GM18858 (cell line): ENCODE measurements at regions not wholly inside any gene's neighbourhood (a gene's known extent, or its start where the extent isn't known, plus 50 kb on each side); places are given as distances from the start of the nearest gene placed in this dataset.

Source experiments
- ATAC-seq: cut with Tn5 transposase; IDR thresholded peaks from one replicate; pipeline ENCODE4 v1.9.1; 2021; ENCODE audit not compliant: unreplicated experiment

GRCh38 chr15:66848116-66848515 is 146.1 kb downstream of the SMAD6 start:
- no peak for ATAC-seq

- no peak for ATAC-seq
These were observed 146.8 kb downstream of the SMAD6 start for GRCh38 chr15:66848686-66849392.

GRCh38 chr15:66849393-66849745 is 147.3 kb downstream of the SMAD6 start:
- no peak for ATAC-seq

- no peak for ATAC-seq
These were observed 147.7 kb downstream of the SMAD6 start for GRCh38 chr15:66849746-66850077.

GRCh38 chr15:66850078-66850991 is 148.3 kb downstream of the SMAD6 start:
- ATAC-seq, result no peak

GRCh38 chr15:66850996-66851310 is 148.9 kb downstream of the SMAD6 start:
- no peak for ATAC-seq

- ATAC-seq, result no peak
These were observed 149.5 kb downstream of the SMAD6 start for GRCh38 chr15:66851311-66852063.

- ATAC-seq, result no peak
These were observed 150.2 kb downstream of the SMAD6 start for GRCh38 chr15:66852064-66852905.

GRCh38 chr15:66854012-66854965 is 152.3 kb downstream of the SMAD6 start:
- ATAC-seq, result no peak

GRCh38 chr15:66855041-66855440 is 153.0 kb downstream of the SMAD6 start:
- ATAC-seq, result no peak

GRCh38 chr15:66857694-66858093 is 155.7 kb downstream of the SMAD6 start:
- no peak for ATAC-seq

- ATAC-seq, result no peak
These were observed 156.6 kb downstream of the SMAD6 start for GRCh38 chr15:66858423-66859207.

GRCh38 chr15:66859688-66860253 is 157.7 kb downstream of the SMAD6 start:
- ATAC-seq, result no peak

GRCh38 chr15:66860844-66861243 is 158.8 kb downstream of the SMAD6 start:
- no peak for ATAC-seq

- ATAC-seq, result no peak
These were observed 160.3 kb downstream of the SMAD6 start for GRCh38 chr15:66862111-66862939.

GRCh38 chr15:66862940-66863335 is 160.9 kb downstream of the SMAD6 start:
- ATAC-seq, result no peak

GRCh38 chr15:66863390-66864085 is 161.5 kb downstream of the SMAD6 start:
- ATAC-seq, result no peak
